Gastroesophageal sphincter (tissue), 4 donors: ENCODE measurements at regions not wholly inside any gene's neighbourhood (a gene's known extent, or its start where the extent isn't known, plus 50 kb on each side); places are given as distances from the start of the nearest gene placed in this dataset.

Experiments used
- ATAC-seq: fragments of 150-250 bp; one replicate; pipeline ENCODE4 v1.9.1; 2016; ENCODE audit warnings: mild to moderate bottlenecking, moderate library complexity
- H3K27ac ChIP-seq, 4 donors: fragments of 200-600 bp; sonication (generic) in 3 of 4; 1 replicate in 3 of 4; 2 replicates in 1 of 4; pipeline ENCODE4 v1.5.1; 2016 to 2019
- H3K27me3 ChIP-seq: fragments of 200-600 bp; sonication (generic); one replicate; pipeline ENCODE4 v1.5.1; 2019
- H3K36me3 ChIP-seq, 2 donors: fragments of 200-600 bp; sonication (generic); one replicate each; pipeline ENCODE4 v1.5.1; 2019; ENCODE audit warnings: control low read depth in 1 of 2
- H3K4me1 ChIP-seq, 3 donors: fragments of 200-600 bp; sonication (generic); 1 replicate in 2 of 3; 2 replicates in 1 of 3; pipeline ENCODE4 v1.5.1; 2016 to 2019; ENCODE audit warnings: control low read depth in 2 of 3
- H3K4me3 ChIP-seq, 2 donors: fragments of 200-600 bp; sonication (generic); one replicate each; pipeline ENCODE4 v1.5.1; 2019; ENCODE audit warnings: mild to moderate bottlenecking in 1 of 2, moderate library complexity in 1 of 2
- H3K9me3 ChIP-seq, 3 donors: fragments of 200-600 bp; sonication (generic); one replicate each; pipeline ENCODE4 v1.5.1; 2017 to 2019; ENCODE audit warnings: control low read depth in 2 of 3
- EP300 ChIP-seq: sonication (generic); formaldehyde crosslinking; IDR thresholded peaks from one replicate; pipeline ENCODE4 v1.6.1; 2017; ENCODE audit warnings: antibody characterized with exemption, mild to moderate bottlenecking
- POLR2A ChIP-seq, 2 donors: fragments of 450-650 bp; IDR thresholded peaks; one replicate each; pipeline ENCODE4 v1.6.1; 2017; ENCODE audit warnings: antibody characterized with exemption in 2 of 2, mild to moderate bottlenecking in 2 of 2, moderate library complexity in 1 of 2
- POLR2AphosphoS5 ChIP-seq: sonication (generic); formaldehyde crosslinking; IDR thresholded peaks from one replicate; pipeline ENCODE4 v1.6.1; 2017; ENCODE audit warnings: antibody characterized with exemption
- WGBS, 2 donors: methylation state at CpG; one replicate each; pipeline ENCODE4 v1.1.5; 2018; ENCODE audit warnings: low coverage in 1 of 2; 5-methylcytosine and 5-hydroxymethylcytosine counted together
- TF ChIP-seq, protein P1 (sequence below), 4 experiments: fragments of 200-600 bp in 2 of 4; fragments of 450-650 bp in 2 of 4; sonication (generic) in 1 of 4; IDR thresholded peaks; one replicate each; pipeline ENCODE4 v1.5.1; 2017 to 2019; ENCODE audit warnings: antibody characterized with exemption in 4 of 4, mild to moderate bottlenecking in 2 of 4, moderate library complexity in 2 of 4

DNA sequence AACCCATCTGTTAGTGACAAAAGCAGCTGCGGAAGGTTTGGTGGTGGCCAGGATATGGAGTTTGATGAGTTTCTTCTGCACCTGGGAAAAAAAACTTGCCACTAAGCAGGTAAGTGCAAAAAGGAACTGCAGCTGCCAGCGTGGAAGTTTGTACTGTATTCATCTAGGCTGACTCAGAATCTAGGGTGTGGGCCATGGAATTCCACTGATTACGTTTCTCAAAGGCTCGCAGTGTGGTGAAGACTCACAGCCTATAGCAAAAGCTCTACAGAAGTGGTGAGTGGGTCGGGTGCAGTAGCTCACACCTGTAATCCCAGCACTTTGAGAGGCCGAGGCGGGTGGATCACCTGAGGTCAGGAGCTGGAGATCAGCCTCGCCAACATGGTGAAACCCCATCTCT is 334.6 kb upstream of the GRM7 start:
- peaks cover 0 to 21% (median 0%) of the 10 kb centered on the region in 3 donors for H3K4me1 ChIP-seq
- no peak overlapping the region for H3K4me3 ChIP-seq
- no peaks in the 10 kb centered on the region for H3K36me3 ChIP-seq
- H3K27me3 ChIP-seq: no peaks in the 10 kb centered on the region
- ATAC-seq: no peak
- no peaks in the 10 kb centered on the region for H3K9me3 ChIP-seq
- TF ChIP-seq POLR2A (IDR thresholded peaks at IDR 0.05): no peak
- TF ChIP-seq, protein P1, sequence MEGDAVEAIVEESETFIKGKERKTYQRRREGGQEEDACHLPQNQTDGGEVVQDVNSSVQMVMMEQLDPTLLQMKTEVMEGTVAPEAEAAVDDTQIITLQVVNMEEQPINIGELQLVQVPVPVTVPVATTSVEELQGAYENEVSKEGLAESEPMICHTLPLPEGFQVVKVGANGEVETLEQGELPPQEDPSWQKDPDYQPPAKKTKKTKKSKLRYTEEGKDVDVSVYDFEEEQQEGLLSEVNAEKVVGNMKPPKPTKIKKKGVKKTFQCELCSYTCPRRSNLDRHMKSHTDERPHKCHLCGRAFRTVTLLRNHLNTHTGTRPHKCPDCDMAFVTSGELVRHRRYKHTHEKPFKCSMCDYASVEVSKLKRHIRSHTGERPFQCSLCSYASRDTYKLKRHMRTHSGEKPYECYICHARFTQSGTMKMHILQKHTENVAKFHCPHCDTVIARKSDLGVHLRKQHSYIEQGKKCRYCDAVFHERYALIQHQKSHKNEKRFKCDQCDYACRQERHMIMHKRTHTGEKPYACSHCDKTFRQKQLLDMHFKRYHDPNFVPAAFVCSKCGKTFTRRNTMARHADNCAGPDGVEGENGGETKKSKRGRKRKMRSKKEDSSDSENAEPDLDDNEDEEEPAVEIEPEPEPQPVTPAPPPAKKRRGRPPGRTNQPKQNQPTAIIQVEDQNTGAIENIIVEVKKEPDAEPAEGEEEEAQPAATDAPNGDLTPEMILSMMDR (IDR thresholded peaks at IDR 0.05): no peak
- no peak for TF ChIP-seq POLR2AphosphoS5
- TF ChIP-seq EP300: no peak
- H3K27ac ChIP-seq: no peak overlapping the region
- 73 to 92% methylated on average over 5 to 8 of the region's 8 CpGs for WGBS, 2 donors

DNA sequence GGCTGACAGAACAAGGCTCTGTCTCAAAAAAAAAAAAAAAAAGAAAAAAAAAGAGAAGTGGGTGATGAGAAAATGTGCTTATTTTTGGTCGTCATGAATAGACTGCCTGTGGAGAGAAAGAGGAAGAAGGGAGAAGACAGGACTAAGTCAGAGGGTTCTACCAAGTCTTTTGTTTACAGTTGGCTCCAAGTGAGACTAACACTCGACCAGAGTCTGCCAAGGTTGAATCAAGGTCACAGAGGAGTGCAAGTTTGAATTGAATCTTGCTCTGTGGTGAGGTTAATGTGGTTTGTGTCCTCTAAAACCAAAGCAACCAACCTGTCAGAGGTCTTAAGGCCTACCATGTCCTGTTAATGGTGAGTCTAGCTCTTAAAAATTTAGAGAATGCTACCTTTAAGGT is 334.1 kb upstream of the GRM7 start:
- no peaks in the 10 kb centered on the region for H3K9me3 ChIP-seq
- WGBS, 2 donors: 24 to 25% methylated on average over 2 of the region's 2 CpGs
- no peak overlapping the region for H3K4me3 ChIP-seq
- H3K4me1 ChIP-seq: peaks cover 0 to 21% (median 0%) of the 10 kb centered on the region in 3 donors
- H3K27ac ChIP-seq: no peak overlapping the region
- no peak for ATAC-seq
- H3K27me3 ChIP-seq: no peaks in the 10 kb centered on the region
- no peaks in the 10 kb centered on the region for H3K36me3 ChIP-seq
- TF ChIP-seq POLR2AphosphoS5 (no peak), EP300 (no peak), POLR2A (IDR thresholded peaks at IDR 0.05) (no peak)
- TF ChIP-seq, protein P1 (IDR thresholded peaks at IDR 0.05): no peak

DNA sequence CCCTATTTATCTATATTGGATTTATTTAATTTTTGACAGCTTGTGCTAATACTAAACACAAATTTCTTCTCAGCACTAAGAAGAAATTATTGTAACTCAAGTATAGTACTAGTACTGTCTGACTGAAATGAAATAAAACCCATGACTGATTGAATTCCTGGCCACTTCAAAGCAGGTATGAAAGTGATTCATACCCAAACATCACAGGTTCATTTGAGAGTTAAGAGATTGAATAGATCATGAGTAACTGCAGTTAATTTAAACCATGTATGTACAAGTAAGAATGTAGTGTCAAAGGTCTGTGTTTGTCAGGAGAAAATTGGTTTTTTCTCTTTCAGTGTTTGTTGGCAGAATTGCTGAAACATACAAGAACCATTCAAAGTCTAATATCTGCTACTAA is 332.0 kb upstream of the GRM7 start:
- no peak for ATAC-seq
- Histone ChIP-seq H3K36me3 (no peaks in the 10 kb centered on the region), H3K4me3 (no peak overlapping the region), H3K27me3 (no peaks in the 10 kb centered on the region), H3K9me3 (no peaks in the 10 kb centered on the region), H3K4me1 (peaks cover 0 to 13% (median 0%) of the 10 kb centered on the region in 3 donors), H3K27ac (no peak overlapping the region)
- TF ChIP-seq EP300 (no peak), POLR2AphosphoS5 (no peak), POLR2A (IDR thresholded peaks at IDR 0.05) (no peak)
- TF ChIP-seq, protein P1 (IDR thresholded peaks at IDR 0.05): no peak

- no peaks in the 10 kb centered on the region for H3K9me3 ChIP-seq
- no peaks in the 10 kb centered on the region for H3K36me3 ChIP-seq
- 30 to 52% methylated on average over 6 of the region's 6 CpGs for WGBS, 2 donors
- TF ChIP-seq, protein P1 (IDR thresholded peaks at IDR 0.05): no peak
- TF ChIP-seq POLR2AphosphoS5: no peak
- no peak for TF ChIP-seq EP300
- no peak for TF ChIP-seq POLR2A (IDR thresholded peaks at IDR 0.05)
- H3K4me3 ChIP-seq: no peak overlapping the region
- no peak for ATAC-seq
- no peaks in the 10 kb centered on the region for H3K27me3 ChIP-seq
- no peak overlapping the region for H3K27ac ChIP-seq
- no peaks in the 10 kb centered on the region for H3K4me1 ChIP-seq
These were observed 329.8 kb upstream of the GRM7 start for GRCh38 chr3:6531153-6531552.

DNA sequence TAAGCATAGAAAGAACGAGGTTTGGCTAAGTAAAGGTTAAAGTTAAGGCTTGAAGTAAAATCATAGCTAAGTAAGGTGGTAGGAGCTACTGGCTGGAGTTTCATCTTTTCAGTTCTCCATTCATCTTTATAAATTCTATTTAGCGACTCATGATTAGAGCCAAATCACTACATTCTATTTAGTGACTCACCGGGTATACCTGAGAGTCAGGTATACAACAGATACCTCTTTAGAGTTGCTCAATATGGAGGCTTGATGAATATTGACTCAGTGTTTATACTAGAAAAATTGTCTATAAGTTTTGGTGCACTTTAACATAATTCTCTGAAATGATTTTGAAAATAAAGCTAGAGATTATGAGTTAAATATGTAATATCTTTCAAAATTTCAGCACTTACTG is 328.8 kb upstream of the GRM7 start:
- H3K27ac ChIP-seq: no peak overlapping the region

More for the DNA sequence above, 328.8 kb upstream of the GRM7 start:
- no peaks in the 10 kb centered on the region for H3K9me3 ChIP-seq
- H3K4me1 ChIP-seq: no peaks in the 10 kb centered on the region
- WGBS, 2 donors: 70 to 83% methylated on average over 3 of the region's 3 CpGs
- no peak overlapping the region for H3K4me3 ChIP-seq
- TF ChIP-seq EP300: no peak
- no peak for TF ChIP-seq POLR2A (IDR thresholded peaks at IDR 0.05)
- TF ChIP-seq POLR2AphosphoS5: no peak
- TF ChIP-seq, protein P1 (IDR thresholded peaks at IDR 0.05): no peak
- H3K36me3 ChIP-seq: no peaks in the 10 kb centered on the region
- no peak for ATAC-seq
- no peaks in the 10 kb centered on the region for H3K27me3 ChIP-seq
